Stomach (tissue), 8 donors: ENCODE measurements at regions not wholly inside any gene's neighbourhood (a gene's known extent, or its start where the extent isn't known, plus 50 kb on each side); places are given as distances from the start of the nearest gene placed in this dataset.

Experiments used
- DNase-seq, 2 donors: peaks; one replicate each; pipeline versions ENCODE4 v3.0.0 to v3.0.0-alpha.2; 2013 to 2019
- H3K27ac ChIP-seq, 5 donors: fragments of 200-600 bp in 4 of 5; sonication (generic) in 4 of 5; one replicate each; pipeline ENCODE4 v1.5.1; 2013 to 2019; ENCODE audit warnings: mild to moderate bottlenecking in 1 of 5, moderate library complexity in 1 of 5
- H3K27me3 ChIP-seq, 3 donors: fragments of 200-600 bp; sonication (generic); one replicate each; pipeline ENCODE4 v1.5.1; 2017 to 2019; ENCODE audit warnings: mixed run types in 1 of 3
- H3K36me3 ChIP-seq, 4 donors: fragments of 200-600 bp; sonication (generic); 1 replicate in 3 of 4; 2 replicates in 1 of 4; pipeline ENCODE4 v1.5.1; 2016 to 2019
- H3K4me1 ChIP-seq, 4 donors: fragments of 200-600 bp; sonication (generic); one replicate each; pipeline ENCODE4 v1.5.1; 2016 to 2019
- H3K4me3 ChIP-seq, 4 donors: fragments of 200-600 bp; sonication (generic) in 3 of 4; one replicate each; pipeline ENCODE4 v1.5.1; 2016 to 2019; ENCODE audit warnings: mild to moderate bottlenecking in 1 of 4
- H3K9me3 ChIP-seq, 4 donors: fragments of 200-600 bp; sonication (generic); one replicate each; pipeline ENCODE4 v1.5.1; 2016 to 2019
- EP300 ChIP-seq: sonication (generic); formaldehyde crosslinking; IDR thresholded peaks from one replicate; pipeline ENCODE4 v1.6.1; 2017; ENCODE audit warnings: antibody characterized with exemption
- POLR2A ChIP-seq, 4 donors: fragments of 450-650 bp; IDR thresholded peaks; one replicate each; pipeline ENCODE4 v1.6.1; 2016; ENCODE audit warnings: antibody characterized with exemption in 4 of 4, control low read depth in 2 of 4, mild to moderate bottlenecking in 1 of 4, moderate library complexity in 1 of 4
- POLR2AphosphoS5 ChIP-seq, 3 donors: sonication (generic); formaldehyde crosslinking; IDR thresholded peaks; one replicate each; pipeline ENCODE4 v1.6.1; 2016; ENCODE audit warnings: antibody characterized with exemption in 3 of 3
- WGBS, 5 donors: extraction: QIAGEN DNeasy Blood & Tissue Kit in 3 of 5; methylation state at CpG; one replicate each; pipeline versions ENCODE4 v1.1.5 to v1.1.7; 2013 to 2018; 5-methylcytosine and 5-hydroxymethylcytosine counted together
- intact Hi-C: fragments of 100-400 bp; cut with DNase I; formaldehyde crosslinking; loops from one replicate; pipeline ENCODE4 v1.15.1; 2023; ENCODE audit warnings: low total_unique reads
- TF ChIP-seq, protein P1 (sequence below), 7 experiments: fragments of 450-650 bp in 4 of 7; fragments of 200-600 bp in 3 of 7; sonication (generic) in 3 of 7; IDR thresholded peaks; one replicate each; pipeline ENCODE4 v1.5.1; 2016 to 2019; ENCODE audit warnings: antibody characterized with exemption in 7 of 7, control low read depth in 2 of 7, mild to moderate bottlenecking in 1 of 7
- donor health status: healthy with polysubstance abuse.
- donor health status: Bipolar disorder and iron deficiency.
- donor health status: healthy.

- WGBS, 5 donors = 71 to 81% (median 77%) methylated on average over 2 of the region's 2 CpGs
- Histone ChIP-seq H3K27me3 (no peaks in the 10 kb centered on the region), H3K27ac (no peak overlapping the region), H3K9me3 (no peaks in the 10 kb centered on the region), H3K4me1 (no peaks in the 10 kb centered on the region), H3K36me3 (no peaks in the 10 kb centered on the region), H3K4me3 (no peak overlapping the region)
- TF ChIP-seq, protein P1, sequence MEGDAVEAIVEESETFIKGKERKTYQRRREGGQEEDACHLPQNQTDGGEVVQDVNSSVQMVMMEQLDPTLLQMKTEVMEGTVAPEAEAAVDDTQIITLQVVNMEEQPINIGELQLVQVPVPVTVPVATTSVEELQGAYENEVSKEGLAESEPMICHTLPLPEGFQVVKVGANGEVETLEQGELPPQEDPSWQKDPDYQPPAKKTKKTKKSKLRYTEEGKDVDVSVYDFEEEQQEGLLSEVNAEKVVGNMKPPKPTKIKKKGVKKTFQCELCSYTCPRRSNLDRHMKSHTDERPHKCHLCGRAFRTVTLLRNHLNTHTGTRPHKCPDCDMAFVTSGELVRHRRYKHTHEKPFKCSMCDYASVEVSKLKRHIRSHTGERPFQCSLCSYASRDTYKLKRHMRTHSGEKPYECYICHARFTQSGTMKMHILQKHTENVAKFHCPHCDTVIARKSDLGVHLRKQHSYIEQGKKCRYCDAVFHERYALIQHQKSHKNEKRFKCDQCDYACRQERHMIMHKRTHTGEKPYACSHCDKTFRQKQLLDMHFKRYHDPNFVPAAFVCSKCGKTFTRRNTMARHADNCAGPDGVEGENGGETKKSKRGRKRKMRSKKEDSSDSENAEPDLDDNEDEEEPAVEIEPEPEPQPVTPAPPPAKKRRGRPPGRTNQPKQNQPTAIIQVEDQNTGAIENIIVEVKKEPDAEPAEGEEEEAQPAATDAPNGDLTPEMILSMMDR (IDR thresholded peaks at IDR 0.05) = no peak
- TF ChIP-seq EP300 (no peak), POLR2A (IDR thresholded peaks at IDR 0.05) (no peak), POLR2AphosphoS5 (IDR thresholded peaks at IDR 0.05) (no peak)
- no peak for DNase-seq
- intact Hi-C loops = no loop called here
Measured at GRCh38 chr2:234566622-234567021, 69.7 kb upstream of the ARL4C start.

DNA sequence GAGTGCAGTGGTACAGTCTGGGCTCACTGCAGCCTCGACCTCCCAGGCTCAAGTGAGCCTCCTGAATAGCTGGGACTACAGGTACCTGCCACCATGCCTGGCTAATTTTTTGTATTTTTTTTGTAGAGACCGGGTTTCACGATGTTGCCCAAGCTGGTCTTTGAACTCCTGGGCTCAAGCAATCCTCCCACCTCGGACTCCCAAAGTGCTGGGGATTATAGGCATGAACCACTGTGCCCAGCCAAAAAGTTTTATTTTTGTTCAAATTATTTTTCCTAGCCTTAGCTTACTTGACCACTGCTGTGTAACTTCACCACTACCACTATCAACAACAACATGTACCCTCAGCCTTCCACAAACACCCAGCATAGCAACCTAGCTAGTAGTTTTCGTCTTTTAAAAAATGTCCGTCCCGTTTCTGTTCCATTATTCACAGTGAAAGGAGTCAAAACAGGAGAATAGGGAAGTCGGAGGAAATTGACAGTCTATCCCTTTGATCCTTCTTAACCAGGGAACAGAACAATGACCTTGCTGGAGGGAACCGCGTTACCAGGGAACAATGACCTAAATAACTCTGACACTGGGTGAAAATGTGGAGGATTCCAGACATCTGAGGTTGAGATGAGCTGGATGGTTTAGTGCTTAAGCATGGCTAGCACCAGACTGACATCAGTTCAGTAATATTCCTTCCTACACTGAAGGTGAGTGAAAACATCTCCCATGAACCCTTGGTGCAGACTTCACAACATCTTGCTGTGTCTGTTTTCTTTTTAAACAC, 69.2 kb upstream of the ARL4C start:
- Histone ChIP-seq H3K27ac (no peak overlapping the region), H3K4me1 (no peaks in the 10 kb centered on the region), H3K36me3 (no peaks in the 10 kb centered on the region), H3K4me3 (no peak overlapping the region), H3K9me3 (peaks cover 0 to 4% (median 0%) of the 10 kb centered on the region in 4 donors), H3K27me3 (no peaks in the 10 kb centered on the region)
- TF ChIP-seq, protein P1 (IDR thresholded peaks at IDR 0.05) = no peak
- TF ChIP-seq POLR2A (IDR thresholded peaks at IDR 0.05) (no peak), POLR2AphosphoS5 (IDR thresholded peaks at IDR 0.05) (no peak), EP300 (no peak)
- 84 to 90% (median 88%) methylated on average over 10 of the region's 10 CpGs for WGBS, 5 donors
- DNase-seq = no peak
- intact Hi-C loops = no loop called here

DNA sequence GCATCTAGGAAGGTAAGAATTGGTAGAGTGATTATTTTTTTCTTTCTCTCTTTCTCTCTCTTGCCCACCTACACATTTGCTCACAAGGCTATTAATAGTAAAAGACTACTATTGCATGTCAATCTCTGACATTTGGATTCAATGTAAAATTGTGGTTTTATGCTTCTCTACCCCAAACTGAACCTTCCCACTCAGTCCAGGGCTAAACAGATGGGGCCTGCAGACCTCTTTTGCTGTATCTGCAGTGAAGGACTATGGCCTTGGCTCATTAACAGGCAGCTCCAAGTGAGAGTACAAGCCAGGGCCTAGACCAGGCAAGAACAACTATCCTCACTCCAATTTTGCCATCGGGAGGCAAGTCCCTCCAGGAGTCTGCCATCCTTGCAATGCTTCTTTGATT, 68.3 kb upstream of the ARL4C start:
- Histone ChIP-seq H3K36me3 (no peaks in the 10 kb centered on the region), H3K9me3 (peaks cover 0 to 5% (median 0%) of the 10 kb centered on the region in 4 donors), H3K4me3 (no peak overlapping the region), H3K4me1 (no peaks in the 10 kb centered on the region), H3K27me3 (no peaks in the 10 kb centered on the region), H3K27ac (no peak overlapping the region)
- TF ChIP-seq POLR2A (IDR thresholded peaks at IDR 0.05) (no peak), POLR2AphosphoS5 (IDR thresholded peaks at IDR 0.05) (no peak), EP300 (no peak)
- TF ChIP-seq, protein P1 (IDR thresholded peaks at IDR 0.05) = no peak
- WGBS, 5 donors = 64 to 100% (median 87%) methylated on average over 1 of the region's 1 CpG
- intact Hi-C loops = no loop called here
- no peak for DNase-seq

- WGBS, 5 donors = 22 to 38% (median 26%) methylated on average over 2 of the region's 2 CpGs
- intact Hi-C loops = no loop called here
- H3K4me3 ChIP-seq = no peak overlapping the region
- peaks cover 0 to 5% (median 0%) of the 10 kb centered on the region in 4 donors for H3K9me3 ChIP-seq
- H3K27me3 ChIP-seq = no peaks in the 10 kb centered on the region
- DNase-seq = peak in 1 of 2 donors; percentile 40
- no peak for TF ChIP-seq POLR2AphosphoS5 (IDR thresholded peaks at IDR 0.05)
- TF ChIP-seq, protein P1 (IDR thresholded peaks at IDR 0.05) = peak in 1 of 7 experiments; percentile 6
- no peaks in the 10 kb centered on the region for H3K36me3 ChIP-seq
- no peaks in the 10 kb centered on the region for H3K4me1 ChIP-seq
- H3K27ac ChIP-seq = no peak overlapping the region
Measured at GRCh38 chr2:234564699-234565098, 67.8 kb upstream of the ARL4C start.
